H1 (cell line): ENCODE measurements at regions not wholly inside any gene's neighbourhood (a gene's known extent, or its start where the extent isn't known, plus 50 kb on each side); places are given as distances from the start of the nearest gene placed in this dataset.
A peak's percentile ranks its signal among the peaks of the same experiment; 100 is the strongest.

Experiments
- CTCF ChIA-PET: fragments of 300-600 bp; sonication (Branson Sonifier 250); formaldehyde crosslinking; loops from one replicate; lab custom pipeline; 2021; ENCODE audit not compliant: partially characterized antibody; lab: Charles Lee
- POLR2A ChIA-PET: fragments of 300-600 bp; sonication (Branson Sonifier 250); formaldehyde crosslinking; loops from one replicate; lab custom pipeline; 2021; ENCODE audit warnings: inconsistent platforms; ENCODE audit not compliant: partially characterized antibody; lab: Charles Lee
- DNase-seq, 2 experiments: peaks; one replicate each; pipeline versions ENCODE4 v3.0.0 to v3.0.0-alpha.2; 2010 to 2022; ENCODE audit warnings: low spot score in 2 of 2, low read depth in 1 of 2, mixed read lengths in 1 of 2
- FAIRE-seq: peaks from 2 replicates; lab custom pipeline; 2011; peaks lifted over from hg19 to GRCh38; lab: Jason Lieb, UNC
- H2AFZ ChIP-seq: 2 replicates; pipeline ENCODE4 v1.8.1; 2012; ENCODE audit warnings: low read length, inconsistent platforms
- H2AK5ac ChIP-seq: 2 replicates; pipeline ENCODE4 v1.6.1; 2013; ENCODE audit warnings: low read depth, low read length
- H2BK120ac ChIP-seq: replicated peaks from 2 replicates; pipeline ENCODE3; 2013; ENCODE audit warnings: low read depth, low read length, inconsistent platforms
- H2BK12ac ChIP-seq: 2 replicates; pipeline ENCODE4 v1.6.1; 2013; ENCODE audit warnings: low read depth, low read length
- H2BK15ac ChIP-seq: 2 replicates; pipeline ENCODE4 v1.6.1; 2013; ENCODE audit warnings: low read length
- H2BK20ac ChIP-seq: 2 replicates; pipeline ENCODE4 v1.6.1; 2013; ENCODE audit warnings: low read length
- H2BK5ac ChIP-seq: 2 replicates; pipeline ENCODE4 v1.6.1; 2013; ENCODE audit warnings: low read depth, low read length
- H3K14ac ChIP-seq: 2 replicates; pipeline ENCODE4 v1.6.1; 2013; ENCODE audit warnings: inconsistent platforms; ENCODE audit not compliant: insufficient read length
- H3K18ac ChIP-seq: 2 replicates; pipeline ENCODE4 v1.6.1; 2013; ENCODE audit warnings: low read length; ENCODE audit errors: extremely low read depth
- H3K23ac ChIP-seq: 2 replicates; pipeline ENCODE4 v1.6.1; 2013; ENCODE audit warnings: inconsistent platforms; ENCODE audit not compliant: insufficient read length
- H3K23me2 ChIP-seq: 2 replicates; pipeline ENCODE4 v1.6.1; 2013; ENCODE audit warnings: low read depth, low read length
- H3K27ac ChIP-seq: 2 replicates; pipeline ENCODE4 v1.6.1; 2011; ENCODE audit warnings: low read depth, low read length, inconsistent platforms
- H3K27me3 ChIP-seq, 4 experiments: replicated peaks in 1 of 4; 1 replicate in 1 of 4; 2 replicates in 3 of 4; pipeline versions ENCODE4 v1.6.1 to v1.8.1; 2011 to 2013; ENCODE audit warnings: low read length in 3 of 4, mild to moderate bottlenecking in 3 of 4, inconsistent platforms in 2 of 4, mixed read lengths in 2 of 4, moderate library complexity in 1 of 4; ENCODE audit not compliant: control insufficient read depth in 3 of 4, insufficient read depth in 3 of 4; ENCODE audit errors: extremely low read depth in 1 of 4
- H3K36me3 ChIP-seq, 4 experiments: 2 replicates each; pipeline versions ENCODE4 v1.6.1 to v1.8.1; 2011 to 2013; ENCODE audit warnings: mild to moderate bottlenecking in 4 of 4, low read length in 3 of 4, moderate library complexity in 2 of 4, control low read depth in 1 of 4, inconsistent platforms in 1 of 4; ENCODE audit not compliant: insufficient read depth in 4 of 4, control insufficient read depth in 2 of 4
- H3K4ac ChIP-seq: replicated peaks from 2 replicates; pipeline ENCODE3; 2013; ENCODE audit warnings: low read length, low read depth, mixed read lengths, inconsistent platforms; ENCODE audit not compliant: insufficient read length
- H3K4me1 ChIP-seq, 4 experiments: replicated peaks in 1 of 4; 1 replicate in 1 of 4; 2 replicates in 3 of 4; pipeline versions ENCODE4 v1.6.1 to v1.8.1; 2011 to 2013; ENCODE audit warnings: low read length in 3 of 4, inconsistent platforms in 2 of 4, mixed read lengths in 1 of 4; ENCODE audit not compliant: insufficient read depth in 4 of 4, control insufficient read depth in 3 of 4
- H3K4me2 ChIP-seq, 2 experiments: 2 replicates each; pipeline versions ENCODE4 v1.6.1 to v1.8.1; 2011 to 2013; ENCODE audit warnings: low read depth in 2 of 2, low read length in 2 of 2, control low read depth in 1 of 2, inconsistent platforms in 1 of 2, mild to moderate bottlenecking in 1 of 2; ENCODE audit not compliant: insufficient read depth in 1 of 2
- H3K4me3 ChIP-seq, 4 experiments: fragments of 200-600, 300-600 bp in 1 of 4; sonication (generic), shearing (Covaris generic), sonication (Bioruptor Twin) in 1 of 4; 2 replicates each; pipeline versions ENCODE4 v1.5.1 to v1.8.1; 2011 to 2016; ENCODE audit warnings: low read length in 4 of 4, low read depth in 3 of 4, control low read depth in 2 of 4, inconsistent platforms in 2 of 4, mild to moderate bottlenecking in 2 of 4, mixed read lengths in 1 of 4, moderate library complexity in 1 of 4; ENCODE audit not compliant: insufficient read depth in 2 of 4; ENCODE audit errors: extremely low read depth in 1 of 4
- H3K56ac ChIP-seq: replicated peaks from 2 replicates; pipeline ENCODE3; 2013; ENCODE audit warnings: low read depth, mild to moderate bottlenecking, mixed read lengths, low read length, inconsistent platforms; ENCODE audit not compliant: insufficient read length
- H3K79me1 ChIP-seq: 2 replicates; pipeline ENCODE4 v1.6.1; 2013; ENCODE audit warnings: low read depth, low read length, control low read depth
- H3K79me2 ChIP-seq, 2 experiments: 2 replicates each; pipeline versions ENCODE4 v1.6.1 to v1.8.1; 2012 to 2013; ENCODE audit warnings: low read length in 2 of 2, mild to moderate bottlenecking in 2 of 2, inconsistent platforms in 1 of 2; ENCODE audit not compliant: insufficient read depth in 2 of 2, control insufficient read depth in 1 of 2
- H3K9ac ChIP-seq, 4 experiments: replicated peaks in 1 of 4; 1 replicate in 1 of 4; 2 replicates in 3 of 4; pipeline versions ENCODE4 v1.6.1 to v1.8.1; 2011 to 2013; ENCODE audit warnings: low read depth in 3 of 4, low read length in 3 of 4, control low read depth in 2 of 4, mild to moderate bottlenecking in 2 of 4, moderate library complexity in 2 of 4, inconsistent platforms in 1 of 4; ENCODE audit errors: extremely low read depth in 1 of 4
- H3K9me3 ChIP-seq, 2 experiments: 2 replicates each; pipeline versions ENCODE4 v1.6.1 to v1.8.1; 2012 to 2013; ENCODE audit warnings: mild to moderate bottlenecking in 2 of 2, moderate library complexity in 2 of 2, control low read depth in 1 of 2, inconsistent platforms in 1 of 2, low read depth in 1 of 2, low read length in 1 of 2, mixed read lengths in 1 of 2; ENCODE audit not compliant: insufficient read depth in 2 of 2
- H4K20me1 ChIP-seq, 2 experiments: replicated peaks in 1 of 2; 2 replicates each; pipeline versions ENCODE3 to v1.8.1; 2011 to 2013; ENCODE audit warnings: inconsistent platforms in 2 of 2, low read length in 2 of 2, mild to moderate bottlenecking in 1 of 2; ENCODE audit not compliant: insufficient read depth in 2 of 2, control insufficient read depth in 1 of 2
- H4K5ac ChIP-seq: 2 replicates; pipeline ENCODE4 v1.6.1; 2013; ENCODE audit warnings: low read length, low read depth, mixed read lengths, inconsistent platforms; ENCODE audit not compliant: insufficient read length
- H4K8ac ChIP-seq: 2 replicates; pipeline ENCODE4 v1.8.0; 2013; ENCODE audit warnings: mild to moderate bottlenecking, moderate library complexity, low read length, inconsistent platforms; ENCODE audit not compliant: insufficient read depth; ENCODE audit errors: extremely low read depth
- H4K91ac ChIP-seq: replicated peaks from 2 replicates; pipeline ENCODE3; 2013; ENCODE audit warnings: low read length, mixed read lengths, inconsistent platforms; ENCODE audit not compliant: insufficient read length
- ASH2L ChIP-seq: fragments of 200-600, 300-600 bp; sonication (generic); IDR thresholded peaks from one replicate; pipeline ENCODE4 v1.7.1; 2017; ENCODE audit warnings: low read length
- BCL11A ChIP-seq, 2 experiments: IDR thresholded peaks; one replicate each; pipeline ENCODE4 v1.6.1; 2011; ENCODE audit warnings: low read depth in 2 of 2, low read length in 2 of 2, mild to moderate bottlenecking in 2 of 2
- CHD2 ChIP-seq: IDR thresholded peaks from 2 replicates; pipeline ENCODE4 v1.6.1; 2012; ENCODE audit warnings: low read length, improper control_type of control experiment
- JUND ChIP-seq: IDR thresholded peaks from 2 replicates; pipeline ENCODE4 v1.6.1; 2011; ENCODE audit warnings: mild to moderate bottlenecking, improper control_type of control experiment, low read length
- KDM1A ChIP-seq: fragments of 200-600, 300-600 bp; sonication (generic); IDR thresholded peaks from 2 replicates; pipeline ENCODE4 v1.7.1; 2016; ENCODE audit warnings: mild to moderate bottlenecking, low read length, borderline replicate concordance
- MAFK ChIP-seq: IDR thresholded peaks from 2 replicates; pipeline ENCODE4 v1.6.1; 2012; ENCODE audit warnings: low read depth, mild to moderate bottlenecking, improper control_type of control experiment, low read length
- RBBP5 ChIP-seq: IDR thresholded peaks from 2 replicates; pipeline ENCODE4 v1.7.1; 2012; ENCODE audit warnings: low read depth, mild to moderate bottlenecking, inconsistent platforms, low read length, moderate library complexity, borderline replicate concordance
- RFX5 ChIP-seq: IDR thresholded peaks from 2 replicates; pipeline ENCODE4 v1.6.1; 2011; ENCODE audit warnings: low read depth, low read length, improper control_type of control experiment, borderline replicate concordance
- SP4 ChIP-seq: IDR thresholded peaks from 2 replicates; pipeline ENCODE4 v1.6.1; 2012; ENCODE audit warnings: low read length, inconsistent platforms
- TAF7 ChIP-seq: optimal IDR thresholded peaks from 2 replicates; pipeline ENCODE3; 2011; ENCODE audit warnings: low read depth, mild to moderate bottlenecking, inconsistent platforms, low read length, moderate library complexity, borderline replicate concordance
- WGBS, 2 experiments: shearing (Covaris generic) in 1 of 2; methylation state at CpG; one replicate each; pipeline versions ENCODE4 v1.1.6 to v1.1.7; 2013 to 2015; ENCODE audit warnings: low lambda C conversion rate in 2 of 2, mixed read lengths in 2 of 2, inconsistent platforms in 1 of 2, low coverage in 1 of 2, missing lambda C conversion rate in 1 of 2; ENCODE audit not compliant: insufficient replicate concordance in 2 of 2, insufficient coverage in 1 of 2, insufficient read length in 1 of 2; ENCODE audit errors: extremely low coverage in 1 of 2, missing lambda C conversion rate in 1 of 2; 5-methylcytosine and 5-hydroxymethylcytosine counted together
- TF ChIP-seq, protein P1 (sequence below): IDR thresholded peaks from 2 replicates; pipeline ENCODE4 v1.6.1; 2011; ENCODE audit warnings: low read depth, mild to moderate bottlenecking, low read length; ENCODE audit not compliant: insufficient read depth

DNA sequence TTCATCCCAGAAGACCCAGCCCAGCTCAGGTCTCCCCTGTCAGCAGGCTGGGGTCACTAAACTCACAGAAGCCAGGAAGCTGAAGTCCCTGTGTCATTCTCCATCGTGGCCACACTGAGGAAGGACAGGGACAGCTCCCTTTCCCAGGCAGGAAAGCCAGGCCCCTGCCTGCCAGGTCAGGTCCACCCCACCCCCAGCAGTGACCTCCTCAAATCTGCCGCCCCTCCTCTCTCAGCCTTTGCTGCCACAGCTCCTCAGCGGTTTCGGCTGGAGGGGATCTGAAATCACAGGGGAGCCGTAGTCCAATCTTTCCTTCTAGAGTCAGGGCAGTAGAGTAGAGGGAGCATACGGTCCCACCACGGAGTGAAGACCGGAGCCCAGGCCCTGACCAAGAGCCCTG is 150.9 kb upstream of the UNC5B start:
- Histone ChIP-seq H2BK12ac (no peak overlapping the region), H4K5ac (no peak overlapping the region), H3K23ac (no peak overlapping the region), H2BK5ac (no peak overlapping the region), H2BK20ac (no peak overlapping the region), H3K18ac (no peak overlapping the region), H3K9ac (no peak overlapping the region), H3K23me2 (no peaks in the 10 kb centered on the region), H3K4me3 (no peak overlapping the region), H4K8ac (0 out of 2 replicates have a peak overlapping the region, but pooled peaks have one; percentile 4), H3K27ac (no peak overlapping the region), H4K91ac (no peak overlapping the region), H3K9me3 (no peaks in the 10 kb centered on the region), H3K4me2 (no peak overlapping the region), H3K4me1 (peaks cover 0 to 9% (median 1%) of the 10 kb centered on the region in 4 experiments; a peak in 5 of 7 replicates), H4K20me1 (no peaks in the 10 kb centered on the region), H2AFZ (no peak overlapping the region), H2BK120ac (no peak overlapping the region), H3K36me3 (no peaks in the 10 kb centered on the region), H3K79me1 (no peaks in the 10 kb centered on the region), H3K79me2 (no peaks in the 10 kb centered on the region), H3K27me3 (no peaks in the 10 kb centered on the region)
- FAIRE-seq: no peak
- CTCF ChIA-PET: interaction anchor here (0.7 to 5.4 kb wide), 14 partner anchors 10 to 208 kb away, joined by 3 to 31 read pairs (median 4); no protein-coding TSS in a partner anchor
- WGBS, 2 experiments: 78% methylated on average over 8 of the region's 8 CpGs; no CpG with 5 or more reads in 1 of the 2 experiments
- no peak for TF ChIP-seq CHD2
- TF ChIP-seq, protein P1, sequence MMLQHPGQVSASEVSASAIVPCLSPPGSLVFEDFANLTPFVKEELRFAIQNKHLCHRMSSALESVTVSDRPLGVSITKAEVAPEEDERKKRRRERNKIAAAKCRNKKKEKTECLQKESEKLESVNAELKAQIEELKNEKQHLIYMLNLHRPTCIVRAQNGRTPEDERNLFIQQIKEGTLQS: no peak
- TF ChIP-seq RFX5: no peak
- TF ChIP-seq RBBP5: no peak
- TF ChIP-seq TAF7: no peak
- no peak for TF ChIP-seq KDM1A
- no peak for TF ChIP-seq MAFK
- no peak for TF ChIP-seq JUND
- no peak for TF ChIP-seq SP4
- no peak for TF ChIP-seq BCL11A (IDR thresholded peaks at IDR 0.05; ENCODE audit: low read depth in 2 of 2, low read length in 2 of 2)
- TF ChIP-seq ASH2L: no peak
- TF ChIP-seq, all 59 proteins: peak for 0
- Histone ChIP-seq H3K56ac (no peak overlapping the region), H3K14ac (no peak overlapping the region), H3K4ac (no peak overlapping the region), H2AK5ac (no peak overlapping the region), H2BK15ac (no peak overlapping the region)
- POLR2A ChIA-PET: no interaction called here
- DNase-seq: no peak
